ENCODE measurements at regions not wholly inside any gene's neighbourhood (a gene's known extent, or its start where the extent isn't known, plus 50 kb on each side); places are given as distances from the start of the nearest gene placed in this dataset.

DNA sequence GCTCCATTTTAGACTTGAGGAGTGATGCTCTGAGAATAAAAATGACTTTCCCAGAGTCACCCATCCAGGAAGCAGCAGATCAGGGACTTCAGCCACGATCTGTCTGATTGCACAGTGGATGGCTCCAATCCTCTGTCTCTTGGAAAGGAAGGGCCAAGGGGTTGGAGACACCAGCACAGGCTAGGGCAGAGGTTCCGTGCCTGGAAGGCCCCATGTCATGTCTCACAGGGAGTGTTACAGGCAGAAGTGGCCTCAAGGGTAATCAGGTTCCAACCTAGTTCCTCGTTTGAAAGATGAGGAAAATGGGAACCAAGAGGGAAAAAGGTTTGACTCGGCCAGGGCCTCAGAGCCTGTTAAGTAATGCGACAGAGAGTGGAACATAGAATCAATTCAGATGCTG lies 160.0 kb downstream of the EFNB1 start:
- TF ChIP-seq CTCF (IDR thresholded peaks at IDR 0.05), result no peak
- TF ChIP-seq ZFX (IDR thresholded peaks at IDR 0.05; ENCODE audit: borderline replicate concordance), result no peak
